CD4-positive, alpha-beta T cell (primary cell): ENCODE measurements at regions not wholly inside any gene's neighbourhood (a gene's known extent, or its start where the extent isn't known, plus 50 kb on each side); places are given as distances from the start of the nearest gene placed in this dataset.

Experiments used
- ATAC-seq: fragments of 200-7000 bp; cut with Tn5 transposase; one replicate; pipeline ENCODE4 v1.10.0; 2022; ENCODE audit warnings: mild to moderate bottlenecking; ENCODE audit not compliant: poor library complexity
- CTCF ChIA-PET: fragments of 350-600 bp; sonication (Branson Sonifier 250); formaldehyde crosslinking; loops from one replicate; lab custom pipeline; 2021; ENCODE audit warnings: antibody characterized with exemption, inconsistent platforms; lab: Charles Lee
- POLR2A ChIA-PET: fragments of 350-600 bp; sonication (Branson Sonifier 250); formaldehyde crosslinking; loops from one replicate; lab custom pipeline; 2021; ENCODE audit warnings: antibody characterized with exemption, inconsistent platforms; lab: Charles Lee
- DNase-seq, 14 experiments: peaks; one replicate each; pipeline ENCODE4 v3.0.0-alpha.2; 2013 to 2020; ENCODE audit warnings: mixed read lengths in 2 of 14
- H3K27ac ChIP-seq, 2 donors: one replicate each; pipeline versions ENCODE4 v1.5.1 to v1.7.0; 2013; ENCODE audit warnings: low read length in 2 of 2, low read depth in 1 of 2, mild to moderate bottlenecking in 1 of 2
- H3K27me3 ChIP-seq, 2 experiments: 1 replicate in 1 of 2; 2 replicates in 1 of 2; pipeline versions ENCODE4 v1.6.1 to v1.7.0; 2013; ENCODE audit warnings: low read length in 2 of 2, control low read depth in 1 of 2, mild to moderate bottlenecking in 1 of 2, moderate library complexity in 1 of 2; ENCODE audit not compliant: insufficient read depth in 2 of 2, control insufficient read depth in 1 of 2
- H3K36me3 ChIP-seq: one replicate; pipeline ENCODE4 v1.6.1; 2013; ENCODE audit warnings: low read length, control low read depth; ENCODE audit not compliant: insufficient read depth
- H3K4me1 ChIP-seq: one replicate; pipeline ENCODE4 v1.6.1; 2013; ENCODE audit warnings: low read length, control low read depth; ENCODE audit not compliant: insufficient read depth
- H3K4me3 ChIP-seq: one replicate; pipeline ENCODE4 v1.5.1; 2013; ENCODE audit warnings: mild to moderate bottlenecking, low read length, moderate library complexity
- H3K9me3 ChIP-seq, 2 experiments: 1 replicate in 1 of 2; 2 replicates in 1 of 2; pipeline versions ENCODE4 v1.6.1 to v1.7.0; 2013; ENCODE audit warnings: low read length in 2 of 2, mild to moderate bottlenecking in 2 of 2, control low read depth in 1 of 2, moderate library complexity in 1 of 2; ENCODE audit not compliant: control insufficient read depth in 1 of 2, insufficient read depth in 1 of 2
- H3K27ac Mint-ChIP-seq: one replicate; pipeline ENCODE4 v1.8.0; 2020; ENCODE audit warnings: mixed read lengths
- H3K27me3 Mint-ChIP-seq: one replicate; pipeline ENCODE4 v1.8.0; 2021; ENCODE audit warnings: mixed read lengths
- H3K36me3 Mint-ChIP-seq: one replicate; pipeline ENCODE4 v1.8.0; 2021; ENCODE audit warnings: low read depth, mixed read lengths
- H3K4me1 Mint-ChIP-seq: one replicate; pipeline ENCODE4 v1.8.0; 2021; ENCODE audit warnings: low read depth, mixed read lengths
- H3K4me3 Mint-ChIP-seq: one replicate; pipeline ENCODE4 v1.8.0; 2020; ENCODE audit warnings: mild to moderate bottlenecking, mixed read lengths
- H3K9me3 Mint-ChIP-seq: one replicate; pipeline ENCODE4 v1.8.0; 2020; ENCODE audit warnings: mixed read lengths
- CTCF ChIP-seq: fragments of 200-600 bp; IDR thresholded peaks from one replicate; pipeline ENCODE4 v1.8.0; 2022; ENCODE audit warnings: antibody characterized with exemption, mild to moderate bottlenecking
- intact Hi-C, 2 experiments: fragments of 100-400 bp; cut with DNase I in 1 of 2; cut with micrococcal nuclease in 1 of 2; formaldehyde crosslinking; loops; one replicate each; pipeline versions ENCODE4 v1.15.1 to v1.9.0; 2023 to 2025; cut with DNase I, micrococcal nuclease

GRCh38 chr2:234830853-234831252, 121.0 kb upstream of the SH3BP4 start:
- no peaks in the 10 kb centered on the region for H3K4me1 Mint-ChIP-seq
- no peak for TF ChIP-seq CTCF
- no peak overlapping the region for H3K27ac Mint-ChIP-seq
- H3K27me3 Mint-ChIP-seq: peaks cover 1% of the 10 kb centered on the region
- Histone ChIP-seq H3K4me1 (no peaks in the 10 kb centered on the region), H3K36me3 (no peaks in the 10 kb centered on the region), H3K27me3 (no peaks in the 10 kb centered on the region), H3K9me3 (no peaks in the 10 kb centered on the region), H3K27ac (no peak overlapping the region), H3K4me3 (no peak overlapping the region)
- DNase-seq: no peak
- POLR2A ChIA-PET: no interaction called here
- CTCF ChIA-PET: no interaction called here
- H3K9me3 Mint-ChIP-seq: no peaks in the 10 kb centered on the region
- no peaks in the 10 kb centered on the region for H3K36me3 Mint-ChIP-seq
- H3K4me3 Mint-ChIP-seq: no peak overlapping the region
- intact Hi-C loops: no loop called here
- ATAC-seq: no peak

GRCh38 chr2:234829074-234829455, 122.8 kb upstream of the SH3BP4 start:
- Mint-ChIP-seq H3K27ac (no peak overlapping the region), H3K36me3 (no peaks in the 10 kb centered on the region), H3K27me3 (no peaks in the 10 kb centered on the region), H3K4me1 (no peaks in the 10 kb centered on the region), H3K4me3 (no peak overlapping the region), H3K9me3 (no peaks in the 10 kb centered on the region)
- ATAC-seq (no peak), DNase-seq (no peak)
- no peak overlapping the region for H3K27ac ChIP-seq
- H3K9me3 ChIP-seq: no peaks in the 10 kb centered on the region
- ChIA-PET POLR2A (no interaction called here), CTCF (no interaction called here)
- intact Hi-C loops: no loop called here
- H3K36me3 ChIP-seq: no peaks in the 10 kb centered on the region
- H3K4me3 ChIP-seq: no peak overlapping the region
- no peak for TF ChIP-seq CTCF
- H3K4me1 ChIP-seq: no peaks in the 10 kb centered on the region
- no peaks in the 10 kb centered on the region for H3K27me3 ChIP-seq

- DNase-seq (no peak), ATAC-seq (no peak)
- CTCF ChIA-PET: no interaction called here
- Mint-ChIP-seq H3K4me1 (no peaks in the 10 kb centered on the region), H3K4me3 (no peak overlapping the region), H3K9me3 (no peaks in the 10 kb centered on the region), H3K27ac (no peak overlapping the region), H3K36me3 (no peaks in the 10 kb centered on the region), H3K27me3 (no peaks in the 10 kb centered on the region)
- Histone ChIP-seq H3K4me3 (no peak overlapping the region), H3K36me3 (no peaks in the 10 kb centered on the region), H3K27me3 (no peaks in the 10 kb centered on the region), H3K27ac (no peak overlapping the region), H3K4me1 (no peaks in the 10 kb centered on the region), H3K9me3 (no peaks in the 10 kb centered on the region)
- POLR2A ChIA-PET: no interaction called here
- TF ChIP-seq CTCF: no peak
- intact Hi-C loops: no loop called here
Observed at GRCh38 chr2:234828382-234829073, 123.3 kb upstream of the SH3BP4 start.
